ENCODE measurements at regions not wholly inside any gene's neighbourhood (a gene's known extent, or its start where the extent isn't known, plus 50 kb on each side); places are given as distances from the start of the nearest gene placed in this dataset.

- TF ChIP-seq, protein P1, sequence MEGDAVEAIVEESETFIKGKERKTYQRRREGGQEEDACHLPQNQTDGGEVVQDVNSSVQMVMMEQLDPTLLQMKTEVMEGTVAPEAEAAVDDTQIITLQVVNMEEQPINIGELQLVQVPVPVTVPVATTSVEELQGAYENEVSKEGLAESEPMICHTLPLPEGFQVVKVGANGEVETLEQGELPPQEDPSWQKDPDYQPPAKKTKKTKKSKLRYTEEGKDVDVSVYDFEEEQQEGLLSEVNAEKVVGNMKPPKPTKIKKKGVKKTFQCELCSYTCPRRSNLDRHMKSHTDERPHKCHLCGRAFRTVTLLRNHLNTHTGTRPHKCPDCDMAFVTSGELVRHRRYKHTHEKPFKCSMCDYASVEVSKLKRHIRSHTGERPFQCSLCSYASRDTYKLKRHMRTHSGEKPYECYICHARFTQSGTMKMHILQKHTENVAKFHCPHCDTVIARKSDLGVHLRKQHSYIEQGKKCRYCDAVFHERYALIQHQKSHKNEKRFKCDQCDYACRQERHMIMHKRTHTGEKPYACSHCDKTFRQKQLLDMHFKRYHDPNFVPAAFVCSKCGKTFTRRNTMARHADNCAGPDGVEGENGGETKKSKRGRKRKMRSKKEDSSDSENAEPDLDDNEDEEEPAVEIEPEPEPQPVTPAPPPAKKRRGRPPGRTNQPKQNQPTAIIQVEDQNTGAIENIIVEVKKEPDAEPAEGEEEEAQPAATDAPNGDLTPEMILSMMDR (IDR thresholded peaks at IDR 0.05): no peak
- TF ChIP-seq POLR2A (IDR thresholded peaks at IDR 0.05): no peak
Observed at GRCh38 chr20:56157530-56158203, 90.9 kb upstream of the MC3R start.

Measured in adrenal gland (tissue), 5 donors.